ENCODE measurements at regions not wholly inside any gene's neighbourhood (a gene's known extent, or its start where the extent isn't known, plus 50 kb on each side); places are given as distances from the start of the nearest gene placed in this dataset.
"Not testable (repeated sequence)": the region's sequence is repeated elsewhere in the genome, so short reads cannot be mapped to it uniquely, and the experiment has no call there.

DNA sequence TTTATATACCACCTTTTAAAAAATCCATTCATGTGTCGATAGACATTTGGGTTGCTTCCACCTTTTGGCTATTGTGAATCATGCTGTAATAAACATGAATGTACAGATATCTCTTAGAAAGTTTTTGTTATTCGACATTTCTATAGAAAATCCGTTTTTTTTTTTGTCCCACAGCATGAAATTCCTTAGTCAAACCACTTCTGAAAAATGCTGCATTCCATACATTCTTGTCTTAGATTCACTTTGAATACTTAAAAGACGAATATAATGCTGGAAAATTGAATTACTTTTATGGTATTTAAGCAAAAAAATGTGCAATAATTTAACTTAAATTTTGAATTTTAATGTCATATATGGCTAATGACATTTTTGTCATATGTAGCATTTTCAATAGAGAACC lies 1345.5 kb downstream of the TECRL start:
- Histone ChIP-seq H3K27me3 (ENCODE audit: insufficient read depth, low read length) (no peaks in the 10 kb centered on the region), H2BK15ac (ENCODE audit: low read depth, low read length) (no peak overlapping the region), H4K8ac (replicated peaks; ENCODE audit: insufficient read length, low read depth, low read length) (no peak overlapping the region), H3K27ac (ENCODE audit: insufficient read length, low read depth, low read length) (no peak overlapping the region), H2AK5ac (ENCODE audit: insufficient read length, low read length) (no peak overlapping the region), H3K79me1 (ENCODE audit: insufficient read depth, low read depth, low read length, poor library complexity, severe bottlenecking) (no peaks in the 10 kb centered on the region), H3K9ac (ENCODE audit: extremely low read depth, insufficient read length, low read length) (no peak overlapping the region), H3K23me2 (ENCODE audit: insufficient read length, low read depth, low read length, poor library complexity, severe bottlenecking) (no peaks in the 10 kb centered on the region), H3K4me2 (ENCODE audit: insufficient read depth, insufficient read length, low read length) (no peak overlapping the region), H2BK120ac (ENCODE audit: low read depth, low read length, poor library complexity, severe bottlenecking) (no peak overlapping the region), H3K14ac (ENCODE audit: insufficient read depth, low read length) (no peak overlapping the region), H3K23ac (ENCODE audit: insufficient read length, low read depth, low read length) (no peak overlapping the region), H2BK12ac (ENCODE audit: insufficient read length, low read depth, low read length) (no peak overlapping the region), H2BK5ac (ENCODE audit: insufficient read length, low read length) (no peak overlapping the region), H2BK20ac (ENCODE audit: low read depth, low read length, poor library complexity, severe bottlenecking) (no peak overlapping the region), H4K20me1 (ENCODE audit: control insufficient read depth, insufficient read depth, insufficient read length) (no peaks in the 10 kb centered on the region), H2AFZ (ENCODE audit: low read length) (no peak overlapping the region), H3K9me3 (ENCODE audit: control insufficient read depth, low read depth, low read length) (no peaks in the 10 kb centered on the region), H3K4me1 (ENCODE audit: insufficient read depth, low read length) (no peaks in the 10 kb centered on the region), H3K56ac (ENCODE audit: insufficient read length, low read depth, low read length) (no peak overlapping the region), H4K5ac (ENCODE audit: insufficient read length, low read depth, low read length) (no peak overlapping the region), H3K79me2 (ENCODE audit: insufficient read depth, low read length) (no peaks in the 10 kb centered on the region), H3T11ph (ENCODE audit: low read length) (no peak overlapping the region), H3K18ac (ENCODE audit: insufficient read length, low read depth, low read length) (no peak overlapping the region), H3K4ac (ENCODE audit: low read depth, low read length) (no peak overlapping the region), H4K91ac (ENCODE audit: insufficient read length, low read depth, low read length) (no peak overlapping the region)
- Mint-ChIP-seq H3K27me3 (ENCODE audit: low read depth) (no peaks in the 10 kb centered on the region), H3K27ac (no peak overlapping the region), H3K4me3 (no peak overlapping the region), H3K4me1 (peaks cover 7 to 9% of the 10 kb centered on the region in 2 experiments; a peak in 2 of 4 replicates), H3K36me3 (ENCODE audit: insufficient read depth in 1 of 3, low read depth in 3 of 3) (no peaks in the 10 kb centered on the region; a peak in 1 of 7 replicates), H3K9me3 (peaks cover 5 to 10% of the 10 kb centered on the region in 2 experiments; a peak in 3 of 5 replicates)
- whole genome bisulfite sequencing (ENCODE audit: extremely low coverage, insufficient read length, low lambda C conversion rate), result no CpG with 5 or more reads among the region's 4 CpGs
- TF ChIP-seq, protein P1, sequence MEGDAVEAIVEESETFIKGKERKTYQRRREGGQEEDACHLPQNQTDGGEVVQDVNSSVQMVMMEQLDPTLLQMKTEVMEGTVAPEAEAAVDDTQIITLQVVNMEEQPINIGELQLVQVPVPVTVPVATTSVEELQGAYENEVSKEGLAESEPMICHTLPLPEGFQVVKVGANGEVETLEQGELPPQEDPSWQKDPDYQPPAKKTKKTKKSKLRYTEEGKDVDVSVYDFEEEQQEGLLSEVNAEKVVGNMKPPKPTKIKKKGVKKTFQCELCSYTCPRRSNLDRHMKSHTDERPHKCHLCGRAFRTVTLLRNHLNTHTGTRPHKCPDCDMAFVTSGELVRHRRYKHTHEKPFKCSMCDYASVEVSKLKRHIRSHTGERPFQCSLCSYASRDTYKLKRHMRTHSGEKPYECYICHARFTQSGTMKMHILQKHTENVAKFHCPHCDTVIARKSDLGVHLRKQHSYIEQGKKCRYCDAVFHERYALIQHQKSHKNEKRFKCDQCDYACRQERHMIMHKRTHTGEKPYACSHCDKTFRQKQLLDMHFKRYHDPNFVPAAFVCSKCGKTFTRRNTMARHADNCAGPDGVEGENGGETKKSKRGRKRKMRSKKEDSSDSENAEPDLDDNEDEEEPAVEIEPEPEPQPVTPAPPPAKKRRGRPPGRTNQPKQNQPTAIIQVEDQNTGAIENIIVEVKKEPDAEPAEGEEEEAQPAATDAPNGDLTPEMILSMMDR (conservative IDR thresholded peaks at IDR 0.05), result no peak
- DNase-seq, result no peak

DNA sequence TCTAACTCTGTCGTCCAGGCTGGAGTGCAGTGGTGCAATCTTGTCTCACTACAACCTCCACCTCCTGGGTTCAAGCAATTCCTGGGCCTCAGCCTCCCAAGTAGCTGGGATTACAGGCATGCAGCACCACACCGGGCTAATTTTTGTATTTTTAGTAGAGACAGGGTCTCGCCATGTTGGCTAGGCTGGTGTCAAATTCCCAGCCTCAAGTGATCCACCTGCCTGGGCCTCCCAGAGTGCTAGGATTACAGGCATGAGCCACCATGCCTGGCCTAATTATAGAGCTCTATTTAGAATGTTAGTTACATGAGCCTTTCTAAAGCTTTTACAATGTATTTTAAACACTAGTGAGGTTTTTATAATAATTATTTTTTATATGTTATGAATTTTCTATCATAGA lies 1346.4 kb downstream of the TECRL start:
- not testable (repeated sequence) for H3K18ac ChIP-seq (ENCODE audit: insufficient read length, low read depth, low read length); H3K23ac ChIP-seq (ENCODE audit: insufficient read length, low read depth, low read length); H3K79me1 ChIP-seq (ENCODE audit: insufficient read depth, low read depth, low read length, poor library complexity, severe bottlenecking); H3K4ac ChIP-seq (ENCODE audit: low read depth, low read length); H3K56ac ChIP-seq (ENCODE audit: insufficient read length, low read depth, low read length); H3K23me2 ChIP-seq (ENCODE audit: insufficient read length, low read depth, low read length, poor library complexity, severe bottlenecking); H3K36me3 Mint-ChIP-seq (ENCODE audit: insufficient read depth in 1 of 3, low read depth in 3 of 3); H2BK20ac ChIP-seq (ENCODE audit: low read depth, low read length, poor library complexity, severe bottlenecking); H3K79me2 ChIP-seq (ENCODE audit: insufficient read depth, low read length); H3K9ac ChIP-seq (ENCODE audit: extremely low read depth, insufficient read length, low read length); H2BK15ac ChIP-seq (ENCODE audit: low read depth, low read length); H2BK12ac ChIP-seq (ENCODE audit: insufficient read length, low read depth, low read length); H3K9me3 ChIP-seq (ENCODE audit: control insufficient read depth, low read depth, low read length); H3T11ph ChIP-seq (ENCODE audit: low read length); H3K27ac ChIP-seq (ENCODE audit: insufficient read length, low read depth, low read length); H3K27ac Mint-ChIP-seq; H2BK5ac ChIP-seq (ENCODE audit: insufficient read length, low read length); H3K4me3 Mint-ChIP-seq; H3K14ac ChIP-seq (ENCODE audit: insufficient read depth, low read length); H3K27me3 Mint-ChIP-seq (ENCODE audit: low read depth); H4K8ac ChIP-seq (replicated peaks; ENCODE audit: insufficient read length, low read depth, low read length); H3K27me3 ChIP-seq (ENCODE audit: insufficient read depth, low read length); H2AK5ac ChIP-seq (ENCODE audit: insufficient read length, low read length); H3K4me1 Mint-ChIP-seq; H4K20me1 ChIP-seq (ENCODE audit: control insufficient read depth, insufficient read depth, insufficient read length); DNase-seq; H2BK120ac ChIP-seq (ENCODE audit: low read depth, low read length, poor library complexity, severe bottlenecking); H3K4me1 ChIP-seq (ENCODE audit: insufficient read depth, low read length); H2AFZ ChIP-seq (ENCODE audit: low read length); H3K4me2 ChIP-seq (ENCODE audit: insufficient read depth, insufficient read length, low read length); H4K5ac ChIP-seq (ENCODE audit: insufficient read length, low read depth, low read length); H4K91ac ChIP-seq (ENCODE audit: insufficient read length, low read depth, low read length)
- no CpG with 5 or more reads among the region's 3 CpGs for WGBS (ENCODE audit: extremely low coverage, insufficient read length, low lambda C conversion rate)
- H3K9me3 Mint-ChIP-seq, result peaks cover 5 to 10% of the 10 kb centered on the region in 2 experiments; a peak in 3 of 5 replicates

Data from H9 (cell line).